Activated naive CD8-positive, alpha-beta T cell treated with anti-CD3 and anti-CD28 coated beads, Interleukin-2, amount 50 U/mL, for 24 hours (primary cell): ENCODE measurements at regions not wholly inside any gene's neighbourhood (a gene's known extent, or its start where the extent isn't known, plus 50 kb on each side); places are given as distances from the start of the nearest gene placed in this dataset.
"Not testable (repeated sequence)": the region's sequence is repeated elsewhere in the genome, so short reads cannot be mapped to it uniquely, and the experiment has no call there.

Experiments used
- ATAC-seq: fragments of 150-1000 bp; cut with Tn5 transposase; one replicate; pipeline ENCODE4 v1.10.0; 2021
- DNase-seq: peaks from one replicate; pipeline ENCODE4 v3.0.0; 2021
- H3K27ac Mint-ChIP-seq: one replicate; pipeline ENCODE4 v1.8.0; 2021; ENCODE audit warnings: mild to moderate bottlenecking, mixed read lengths
- H3K27me3 Mint-ChIP-seq: one replicate; pipeline ENCODE4 v1.8.0; 2021; ENCODE audit warnings: mixed read lengths
- H3K36me3 Mint-ChIP-seq: one replicate; pipeline ENCODE4 v1.8.0; 2021; ENCODE audit warnings: low read depth, mixed read lengths
- H3K4me1 Mint-ChIP-seq: one replicate; pipeline ENCODE4 v1.8.0; 2021; ENCODE audit warnings: mixed read lengths
- H3K4me3 Mint-ChIP-seq: one replicate; pipeline ENCODE4 v1.8.0; 2021; ENCODE audit warnings: mild to moderate bottlenecking, moderate library complexity, mixed read lengths
- H3K9me3 Mint-ChIP-seq: one replicate; pipeline ENCODE4 v1.8.0; 2021; ENCODE audit warnings: mixed read lengths

DNA sequence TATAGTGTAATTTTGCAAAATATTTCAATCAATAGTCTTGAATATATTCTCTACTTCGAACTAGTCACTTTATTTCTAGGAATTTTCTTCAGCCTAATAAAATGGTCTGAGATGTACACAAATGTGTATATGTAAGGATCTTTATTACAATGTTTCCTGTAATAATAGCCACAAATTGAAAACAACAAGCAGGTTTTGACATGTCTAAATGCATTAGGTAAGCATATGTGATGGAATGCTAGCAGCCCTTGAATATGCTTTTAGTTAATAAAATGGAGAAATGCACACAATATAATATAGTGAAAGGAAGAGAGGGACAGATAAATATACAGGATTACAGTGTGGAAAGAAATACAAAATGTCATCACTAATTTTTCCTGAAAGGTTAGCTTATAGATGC, 196.5 kb upstream of the IRX5 start:
- Mint-ChIP-seq H3K27ac (no peak overlapping the region), H3K4me1 (no peaks in the 10 kb centered on the region), H3K27me3 (no peaks in the 10 kb centered on the region), H3K36me3 (no peaks in the 10 kb centered on the region), H3K9me3 (no peaks in the 10 kb centered on the region), H3K4me3 (no peak overlapping the region)
- no peak for ATAC-seq
- DNase-seq = no peak

DNA sequence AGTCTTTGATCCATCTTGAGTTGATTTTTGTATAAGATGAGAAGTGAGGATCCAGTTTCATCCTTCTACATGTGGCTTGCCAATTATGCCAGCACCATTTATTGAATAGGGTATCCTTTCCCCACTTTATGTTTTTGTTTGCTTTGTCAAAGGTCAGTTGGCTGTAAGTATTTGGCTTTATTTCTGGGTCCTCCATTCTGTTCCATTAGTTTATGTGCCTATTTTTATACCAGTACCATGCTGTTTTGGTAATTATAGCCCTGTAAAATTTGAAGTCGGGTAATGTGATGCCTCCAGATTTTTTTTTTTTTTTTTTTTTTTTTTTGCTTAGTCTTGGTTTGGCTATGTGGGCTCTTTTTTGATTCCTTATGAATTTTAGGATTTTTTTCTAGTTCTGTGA, 203.0 kb upstream of the IRX5 start:
- H3K36me3 Mint-ChIP-seq, ATAC-seq, H3K27me3 Mint-ChIP-seq, H3K9me3 Mint-ChIP-seq, H3K4me1 Mint-ChIP-seq, H3K27ac Mint-ChIP-seq, DNase-seq, H3K4me3 Mint-ChIP-seq: not testable (repeated sequence)

DNA sequence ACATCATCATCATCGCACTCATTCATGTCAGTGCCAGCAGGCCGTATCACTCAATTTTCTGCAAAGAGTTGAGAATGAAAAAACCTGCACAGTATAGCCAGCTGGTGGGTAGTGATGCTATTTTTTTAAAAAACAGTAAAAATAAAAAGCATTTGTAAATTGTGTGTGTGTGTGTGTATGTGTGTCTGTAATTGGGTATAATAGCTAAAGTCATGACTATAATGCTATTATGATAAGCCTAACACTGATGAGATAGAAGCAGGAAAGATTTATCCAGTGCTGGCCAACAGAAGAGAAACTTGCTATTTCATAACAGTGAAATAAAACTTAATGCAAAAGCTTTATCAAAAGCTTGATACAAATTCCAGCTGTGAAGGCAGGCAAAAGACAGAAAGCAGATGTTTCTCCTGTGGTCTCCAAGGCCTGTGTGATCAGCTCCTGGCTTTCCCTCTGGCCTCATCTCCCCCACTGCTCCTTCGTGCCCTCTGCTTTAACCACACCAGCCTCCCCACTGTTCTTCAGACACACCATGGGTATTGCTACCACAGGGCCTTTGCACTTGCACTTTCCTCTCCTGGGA, 206.2 kb upstream of the IRX5 start:
- peaks cover 6% of the 10 kb centered on the region for H3K9me3 Mint-ChIP-seq
- no peaks in the 10 kb centered on the region for H3K4me1 Mint-ChIP-seq
- no peak overlapping the region for H3K27ac Mint-ChIP-seq
- H3K36me3 Mint-ChIP-seq = no peaks in the 10 kb centered on the region
- H3K4me3 Mint-ChIP-seq = no peak overlapping the region
- no peak for ATAC-seq
- no peaks in the 10 kb centered on the region for H3K27me3 Mint-ChIP-seq
- no peak for DNase-seq

DNA sequence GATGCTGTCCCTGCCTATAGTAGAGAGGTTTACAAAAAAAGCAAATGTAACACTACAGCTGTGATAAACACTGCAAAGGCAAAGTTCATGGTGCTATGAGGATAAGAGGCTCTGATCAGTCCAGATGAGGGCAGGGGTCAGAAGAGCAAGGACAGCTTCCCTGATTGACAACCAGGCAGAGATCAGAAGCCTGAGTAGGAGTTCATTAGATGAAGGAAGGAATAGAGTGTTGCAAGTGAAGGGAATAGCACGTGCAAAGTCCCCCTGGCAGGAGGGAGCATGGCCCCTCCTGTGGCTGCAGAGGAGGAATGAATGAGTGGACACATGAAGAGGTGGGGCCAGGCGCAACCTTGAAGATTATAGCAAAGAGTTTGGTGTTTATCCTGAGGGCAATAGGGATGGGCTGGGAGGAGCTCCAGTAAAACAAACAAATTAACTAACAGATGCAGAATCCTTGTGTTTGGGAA, 208.4 kb upstream of the IRX5 start:
- H3K27me3 Mint-ChIP-seq = no peaks in the 10 kb centered on the region
- no peaks in the 10 kb centered on the region for H3K36me3 Mint-ChIP-seq
- DNase-seq (no peak), ATAC-seq (no peak)
- no peak overlapping the region for H3K27ac Mint-ChIP-seq
- H3K9me3 Mint-ChIP-seq = peaks cover 5% of the 10 kb centered on the region
- H3K4me1 Mint-ChIP-seq = no peaks in the 10 kb centered on the region
- H3K4me3 Mint-ChIP-seq = no peak overlapping the region

DNA sequence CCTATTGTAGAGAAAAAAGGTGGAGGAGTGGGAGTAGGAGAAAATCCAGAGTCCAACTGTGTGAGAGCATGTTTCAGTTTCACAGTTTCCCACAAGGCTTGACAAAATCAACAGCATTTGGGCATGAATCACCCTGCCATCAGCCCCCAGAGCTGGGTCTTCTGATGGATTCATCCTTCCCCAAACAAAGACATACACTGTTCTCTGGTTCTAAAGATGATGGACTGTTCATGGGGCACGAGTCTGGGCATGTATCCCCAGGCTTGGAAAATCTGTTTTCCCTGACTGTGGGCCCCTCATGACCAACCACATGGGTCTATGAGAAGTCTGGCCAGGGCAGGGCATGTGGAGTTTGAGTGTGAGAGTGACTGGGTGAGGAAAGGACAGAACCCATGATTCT, 210.4 kb upstream of the IRX5 start:
- ATAC-seq (no peak), DNase-seq (no peak)
- no peaks in the 10 kb centered on the region for H3K27me3 Mint-ChIP-seq
- no peaks in the 10 kb centered on the region for H3K9me3 Mint-ChIP-seq
- H3K27ac Mint-ChIP-seq = no peak overlapping the region
- no peaks in the 10 kb centered on the region for H3K36me3 Mint-ChIP-seq
- no peak overlapping the region for H3K4me3 Mint-ChIP-seq
- no peaks in the 10 kb centered on the region for H3K4me1 Mint-ChIP-seq

DNA sequence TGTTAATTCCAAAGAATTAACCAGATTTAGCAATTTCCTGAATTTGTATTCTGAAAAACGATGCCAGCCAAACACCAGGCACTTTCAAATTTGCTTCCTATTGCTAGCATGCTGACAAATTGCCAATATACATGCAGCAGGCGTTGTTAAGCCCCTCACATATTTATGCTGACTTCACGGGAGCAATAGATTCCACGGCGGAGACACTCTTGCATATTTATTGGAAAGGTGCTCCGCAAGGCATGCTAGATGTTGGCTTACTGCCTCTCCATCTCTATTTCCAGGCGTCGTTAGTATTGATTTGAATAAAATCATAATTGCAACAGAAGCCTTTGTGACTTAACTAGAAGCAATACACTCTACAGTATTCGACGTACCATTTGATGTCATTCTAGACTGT, 211.0 kb upstream of the IRX5 start:
- DNase-seq (no peak), ATAC-seq (no peak)
- no peaks in the 10 kb centered on the region for H3K36me3 Mint-ChIP-seq
- H3K4me1 Mint-ChIP-seq = no peaks in the 10 kb centered on the region
- H3K27ac Mint-ChIP-seq = no peak overlapping the region
- H3K9me3 Mint-ChIP-seq = no peaks in the 10 kb centered on the region
- H3K4me3 Mint-ChIP-seq = no peak overlapping the region
- H3K27me3 Mint-ChIP-seq = no peaks in the 10 kb centered on the region

DNA sequence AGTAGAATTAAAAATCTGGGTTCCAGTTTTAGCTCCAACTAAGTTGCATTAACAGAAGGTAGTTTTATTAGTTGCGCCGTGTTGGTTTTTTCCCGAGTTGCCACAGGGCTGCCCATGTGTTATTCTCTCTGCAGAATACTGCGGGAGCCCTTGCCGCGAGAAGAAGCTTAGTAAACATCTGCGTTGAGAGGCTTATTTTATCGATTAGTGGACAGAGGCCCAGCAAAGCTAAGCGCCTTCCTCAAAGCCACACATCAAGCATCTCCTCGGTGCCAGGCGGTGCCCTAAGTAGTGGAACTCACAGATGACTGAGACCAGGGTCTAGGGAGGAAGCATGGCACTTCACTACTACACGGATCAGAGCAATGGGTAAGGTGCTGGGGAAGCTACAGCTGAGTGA, 212.3 kb upstream of the IRX5 start:
- Mint-ChIP-seq H3K9me3 (no peaks in the 10 kb centered on the region), H3K27ac (no peak overlapping the region), H3K4me1 (no peaks in the 10 kb centered on the region)

DNA sequence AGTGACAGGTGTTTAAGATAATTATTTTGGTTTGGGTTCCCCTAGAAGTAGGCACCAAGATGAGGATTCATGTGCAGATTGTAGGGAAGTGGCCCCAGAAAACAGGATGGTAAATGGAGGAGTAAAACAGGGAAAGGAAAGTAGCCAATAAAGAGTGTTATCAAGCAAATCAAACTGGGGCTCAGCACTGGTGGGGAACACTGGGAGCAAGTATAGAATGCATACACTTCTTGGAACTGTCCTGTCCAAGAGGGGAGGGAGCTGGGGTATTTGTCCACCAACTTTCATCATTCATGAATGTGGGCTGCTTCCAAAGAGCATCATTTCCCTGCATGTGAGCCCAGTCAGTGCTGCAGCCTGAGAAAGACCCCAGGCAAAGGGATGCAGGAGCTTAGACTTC, 215.7 kb upstream of the IRX5 start:
- H3K27ac Mint-ChIP-seq = no peak overlapping the region
- no peaks in the 10 kb centered on the region for H3K36me3 Mint-ChIP-seq
- H3K4me3 Mint-ChIP-seq = no peak overlapping the region
- DNase-seq = no peak
- no peaks in the 10 kb centered on the region for H3K27me3 Mint-ChIP-seq
- ATAC-seq = no peak
- no peaks in the 10 kb centered on the region for H3K4me1 Mint-ChIP-seq
- H3K9me3 Mint-ChIP-seq = no peaks in the 10 kb centered on the region

More for the DNA sequence above, 212.3 kb upstream of the IRX5 start:
- no peaks in the 10 kb centered on the region for H3K36me3 Mint-ChIP-seq
- H3K27me3 Mint-ChIP-seq = no peaks in the 10 kb centered on the region
- no peak overlapping the region for H3K4me3 Mint-ChIP-seq
- ATAC-seq (no peak), DNase-seq (no peak)

DNA sequence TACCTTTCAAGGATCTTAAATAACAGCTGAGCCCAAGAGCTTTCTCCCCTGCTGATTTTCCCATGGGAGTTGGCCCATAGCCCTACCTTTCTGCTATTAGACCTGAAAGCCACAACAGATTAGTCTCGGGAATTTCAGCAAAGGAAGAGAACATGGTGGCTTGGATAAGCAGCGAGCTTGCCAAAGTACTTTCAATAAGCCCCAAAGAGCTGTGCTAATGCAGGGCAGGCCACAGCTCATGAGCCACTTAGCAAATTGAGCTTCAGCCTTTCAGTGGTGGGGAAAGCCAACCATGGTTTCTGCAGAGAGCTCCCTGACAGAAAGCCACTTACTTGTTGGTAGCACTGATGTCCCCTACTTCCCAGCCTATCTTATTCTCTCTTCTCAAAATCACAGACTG, 217.8 kb upstream of the IRX5 start:
- H3K27me3 Mint-ChIP-seq = no peaks in the 10 kb centered on the region
- no peak overlapping the region for H3K27ac Mint-ChIP-seq
- H3K4me1 Mint-ChIP-seq = no peaks in the 10 kb centered on the region
- ATAC-seq (no peak), DNase-seq (no peak)
- H3K36me3 Mint-ChIP-seq = no peaks in the 10 kb centered on the region
- H3K4me3 Mint-ChIP-seq = no peak overlapping the region
- H3K9me3 Mint-ChIP-seq = no peaks in the 10 kb centered on the region

DNA sequence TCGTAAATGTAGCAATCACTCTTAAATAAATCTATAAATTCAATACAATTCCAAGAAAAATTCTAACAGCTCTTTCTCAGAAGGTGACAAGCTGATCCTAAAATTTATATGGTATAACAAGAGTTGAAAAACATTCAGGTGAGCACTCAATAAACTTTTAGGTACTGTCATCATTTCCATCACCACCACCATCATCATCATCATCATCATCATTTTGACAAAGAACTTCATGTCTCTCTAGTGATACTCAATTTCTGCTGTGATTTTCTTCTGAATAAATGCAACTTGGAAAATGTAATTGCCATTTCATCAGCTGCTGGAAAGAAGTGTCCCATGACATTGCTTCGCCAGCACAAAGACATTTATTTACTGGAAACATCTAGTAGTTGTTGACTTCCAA, 222.9 kb upstream of the IRX5 start:
- no peak overlapping the region for H3K27ac Mint-ChIP-seq
- H3K9me3 Mint-ChIP-seq = no peaks in the 10 kb centered on the region
- H3K27me3 Mint-ChIP-seq = no peaks in the 10 kb centered on the region
- H3K4me3 Mint-ChIP-seq = no peak overlapping the region
- no peak for DNase-seq
- H3K36me3 Mint-ChIP-seq = no peaks in the 10 kb centered on the region
- no peak for ATAC-seq
- no peaks in the 10 kb centered on the region for H3K4me1 Mint-ChIP-seq

DNA sequence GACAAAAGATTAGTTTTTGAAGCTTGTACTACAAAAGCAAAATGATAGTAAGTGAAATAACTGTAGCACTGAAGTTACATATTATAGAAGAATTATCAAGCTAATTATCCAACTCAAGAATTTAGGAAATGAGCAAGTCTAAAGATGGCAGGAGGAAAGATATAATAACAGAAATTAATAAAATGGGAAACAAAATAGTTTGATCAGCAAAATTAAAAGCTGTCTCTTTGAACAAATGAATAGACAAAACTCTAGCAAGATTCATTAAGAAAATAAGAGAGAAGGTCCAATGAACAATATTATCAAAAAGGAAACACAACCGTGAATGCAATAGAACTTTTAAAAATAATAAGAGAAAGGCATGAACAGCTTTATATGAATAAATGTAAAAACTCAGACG, 224.3 kb upstream of the IRX5 start:
- Mint-ChIP-seq H3K4me1 (no peaks in the 10 kb centered on the region), H3K4me3 (no peak overlapping the region), H3K27me3 (no peaks in the 10 kb centered on the region), H3K36me3 (no peaks in the 10 kb centered on the region), H3K9me3 (no peaks in the 10 kb centered on the region), H3K27ac (no peak overlapping the region)
- DNase-seq (no peak), ATAC-seq (no peak)

DNA sequence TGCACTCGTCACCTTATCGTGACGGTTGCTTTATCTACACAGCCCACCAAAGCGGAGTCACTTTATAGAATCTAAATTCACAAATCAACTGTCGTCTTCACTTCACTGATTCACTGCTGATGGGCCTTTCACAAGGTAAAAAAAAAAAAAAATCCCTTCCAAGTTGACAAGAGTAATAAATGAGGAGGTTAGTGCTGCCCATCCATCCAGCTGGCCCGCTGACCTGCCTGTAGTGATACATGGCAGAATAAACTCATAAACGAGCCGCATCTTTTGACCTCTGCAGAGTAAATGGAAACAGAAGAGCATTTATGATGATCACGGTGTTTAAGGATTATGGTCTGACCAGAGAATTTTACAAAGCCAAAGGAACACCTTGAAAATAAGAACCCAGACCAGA, 227.3 kb upstream of the IRX5 start:
- DNase-seq (no peak), ATAC-seq (no peak)
- Mint-ChIP-seq H3K4me3 (no peak overlapping the region), H3K36me3 (no peaks in the 10 kb centered on the region), H3K9me3 (no peaks in the 10 kb centered on the region), H3K4me1 (no peaks in the 10 kb centered on the region), H3K27ac (no peak overlapping the region), H3K27me3 (no peaks in the 10 kb centered on the region)

DNA sequence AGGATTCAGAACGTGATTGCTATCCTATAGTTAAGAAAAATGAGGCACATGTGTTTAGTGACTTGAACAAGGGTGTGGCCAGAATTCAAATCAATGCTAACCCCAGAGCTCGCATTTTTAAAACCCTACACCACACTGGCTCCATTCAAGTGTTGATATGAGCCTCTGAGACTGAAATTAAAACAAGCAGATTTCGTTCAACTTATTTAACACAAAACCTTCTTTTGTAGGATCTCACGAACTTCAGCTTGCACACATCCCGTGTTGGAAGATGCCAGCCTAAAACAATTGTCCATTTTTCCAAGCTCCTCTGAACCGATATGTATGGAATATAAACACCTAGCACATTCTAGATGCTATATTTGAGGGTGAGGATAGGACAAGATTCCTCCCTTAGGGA, 231.0 kb upstream of the IRX5 start:
- Mint-ChIP-seq H3K4me3 (no peak overlapping the region), H3K9me3 (no peaks in the 10 kb centered on the region), H3K27ac (no peak overlapping the region), H3K4me1 (no peaks in the 10 kb centered on the region), H3K36me3 (no peaks in the 10 kb centered on the region), H3K27me3 (no peaks in the 10 kb centered on the region)
- ATAC-seq (no peak), DNase-seq (no peak)

DNA sequence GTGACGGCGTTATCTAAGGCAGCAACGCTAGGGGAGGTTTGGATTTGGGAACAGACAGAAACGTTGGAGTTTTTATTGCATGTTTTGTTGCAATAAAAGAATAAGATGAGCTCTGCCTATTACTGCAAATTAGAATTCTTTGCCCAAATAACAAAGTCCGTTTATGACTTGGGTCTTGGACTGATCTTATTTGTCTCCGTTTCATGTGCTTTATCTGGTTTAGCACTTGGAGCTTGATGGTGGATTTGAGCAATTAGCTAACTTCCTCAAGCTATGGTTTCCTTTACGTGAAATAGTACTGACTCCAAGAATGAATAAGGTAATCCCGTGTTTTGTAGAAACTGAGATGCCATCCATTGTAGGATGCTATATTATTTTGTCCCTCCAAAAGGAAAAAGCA, 233.0 kb upstream of the IRX5 start:
- H3K9me3 Mint-ChIP-seq = no peaks in the 10 kb centered on the region
- no peak for ATAC-seq
- H3K36me3 Mint-ChIP-seq = no peaks in the 10 kb centered on the region
- no peak for DNase-seq
- no peaks in the 10 kb centered on the region for H3K4me1 Mint-ChIP-seq
- no peaks in the 10 kb centered on the region for H3K27me3 Mint-ChIP-seq
- H3K4me3 Mint-ChIP-seq = no peak overlapping the region
- H3K27ac Mint-ChIP-seq = no peak overlapping the region

DNA sequence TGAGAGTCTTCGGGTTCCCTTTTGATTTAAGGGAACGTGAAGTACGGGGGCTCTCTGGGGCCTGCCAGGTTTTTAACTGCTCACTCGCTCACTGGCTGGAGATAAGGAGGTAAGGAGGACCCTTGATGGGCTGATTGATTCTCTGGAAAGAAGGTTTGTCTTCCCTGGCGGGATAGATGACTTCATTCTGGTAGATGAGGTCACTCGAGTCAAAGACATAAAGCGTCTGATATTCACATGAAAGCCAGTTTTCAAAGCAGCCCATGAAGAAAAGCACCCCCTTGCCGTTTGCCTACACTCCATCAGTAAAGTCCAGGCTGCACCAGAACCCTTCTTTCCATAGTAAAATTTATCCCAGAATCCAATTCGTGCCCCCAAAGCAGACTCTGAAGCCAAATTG, 233.7 kb upstream of the IRX5 start:
- no peaks in the 10 kb centered on the region for H3K36me3 Mint-ChIP-seq
- no peaks in the 10 kb centered on the region for H3K4me1 Mint-ChIP-seq
- no peaks in the 10 kb centered on the region for H3K27me3 Mint-ChIP-seq
- no peak for DNase-seq
- H3K27ac Mint-ChIP-seq = no peak overlapping the region
- no peak overlapping the region for H3K4me3 Mint-ChIP-seq
- no peaks in the 10 kb centered on the region for H3K9me3 Mint-ChIP-seq
- ATAC-seq = no peak

DNA sequence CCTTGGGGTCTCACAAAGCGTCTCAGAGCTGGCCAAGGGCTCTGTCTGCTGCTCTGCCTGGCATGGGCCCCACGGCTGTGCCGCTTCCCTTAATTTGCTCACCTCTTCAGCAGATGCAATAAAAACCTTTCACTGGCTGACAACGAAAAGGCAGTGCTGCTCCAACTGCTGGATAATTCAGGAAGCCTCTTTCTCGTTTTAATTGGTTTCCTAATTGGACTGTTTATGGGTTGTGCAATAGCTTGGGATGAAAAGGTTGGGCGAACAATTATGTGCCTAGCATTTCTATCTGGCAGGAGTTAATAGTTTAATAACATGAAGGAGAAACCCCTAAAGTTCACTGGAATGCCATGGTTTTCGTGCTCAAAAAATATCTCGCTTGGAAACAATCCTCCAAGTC, 234.1 kb upstream of the IRX5 start:
- Mint-ChIP-seq H3K4me1 (no peaks in the 10 kb centered on the region), H3K27ac (no peak overlapping the region), H3K36me3 (no peaks in the 10 kb centered on the region), H3K27me3 (no peaks in the 10 kb centered on the region), H3K9me3 (no peaks in the 10 kb centered on the region), H3K4me3 (no peak overlapping the region)
- ATAC-seq (no peak), DNase-seq (no peak)
